ENCODE measurements at regions not wholly inside any gene's neighbourhood (a gene's known extent, or its start where the extent isn't known, plus 50 kb on each side); places are given as distances from the start of the nearest gene placed in this dataset.

GRCh38 chr9:93893899-93894690 lies 61.1 kb downstream of the BARX1 start:
- CTCF ChIA-PET = no interaction called here
- POLR2A ChIA-PET = no interaction called here
- no peak for DNase-seq (ENCODE audit: extremely low spot score)
- TF ChIP-seq HDGF (IDR thresholded peaks at IDR 0.05; ENCODE audit: borderline replicate concordance) (no peak), ZNF384 (IDR thresholded peaks at IDR 0.05) (no peak), SP1 (IDR thresholded peaks at IDR 0.05) (no peak), BHLHE40 (IDR thresholded peaks at IDR 0.05; ENCODE audit: borderline replicate concordance) (no peak), FOXA1 (IDR thresholded peaks at IDR 0.05) (no peak), LEF1 (IDR thresholded peaks at IDR 0.05; ENCODE audit: borderline replicate concordance) (no peak), FOXM1 (IDR thresholded peaks at IDR 0.05; ENCODE audit: borderline replicate concordance) (no peak), ELF4 (IDR thresholded peaks at IDR 0.05) (no peak)

GRCh38 chr9:93893194-93893593 lies 62.0 kb downstream of the BARX1 start:
- CTCF ChIA-PET = no interaction called here
- POLR2A ChIA-PET = no interaction called here
- DNase-seq (ENCODE audit: extremely low spot score) = no peak
- no peak for TF ChIP-seq ELF4 (IDR thresholded peaks at IDR 0.05)
- no peak for TF ChIP-seq LEF1 (IDR thresholded peaks at IDR 0.05; ENCODE audit: borderline replicate concordance)
- TF ChIP-seq ZNF384 (IDR thresholded peaks at IDR 0.05) = no peak
- TF ChIP-seq FOXK2 (IDR thresholded peaks at IDR 0.05) = no peak
- no peak for TF ChIP-seq FOXA1 (IDR thresholded peaks at IDR 0.05)
- TF ChIP-seq HDGF (IDR thresholded peaks at IDR 0.05; ENCODE audit: borderline replicate concordance) = no peak

- TF ChIP-seq L3MBTL2 (conservative IDR thresholded peaks at IDR 0.05) (no peak), SUZ12 (IDR thresholded peaks at IDR 0.05) (no peak), LEF1 (IDR thresholded peaks at IDR 0.05; ENCODE audit: borderline replicate concordance) (no peak), HDGF (IDR thresholded peaks at IDR 0.05; ENCODE audit: borderline replicate concordance) (no peak), SP1 (IDR thresholded peaks at IDR 0.05) (no peak), PKNOX1 (IDR thresholded peaks at IDR 0.05) (no peak), CTBP1 (IDR thresholded peaks at IDR 0.05; ENCODE audit: borderline replicate concordance) (no peak), FOXM1 (IDR thresholded peaks at IDR 0.05; ENCODE audit: borderline replicate concordance) (no peak), FOXK2 (IDR thresholded peaks at IDR 0.05) (no peak), ARNT (IDR thresholded peaks at IDR 0.05) (no peak), ELF4 (IDR thresholded peaks at IDR 0.05) (no peak), NFRKB (IDR thresholded peaks at IDR 0.05) (no peak), ZNF384 (IDR thresholded peaks at IDR 0.05) (no peak), TARDBP (IDR thresholded peaks at IDR 0.05) (no peak), FOXA1 (IDR thresholded peaks at IDR 0.05) (no peak), BHLHE40 (IDR thresholded peaks at IDR 0.05; ENCODE audit: borderline replicate concordance) (no peak)
- CTCF ChIA-PET = no interaction called here
- POLR2A ChIA-PET = no interaction called here
- no peak for DNase-seq (ENCODE audit: extremely low spot score)
Observed at GRCh38 chr9:93892748-93893147, 62.4 kb downstream of the BARX1 start.

- no peak for DNase-seq (ENCODE audit: extremely low spot score)
- ChIA-PET CTCF (no interaction called here), POLR2A (no interaction called here)
- no peak for TF ChIP-seq L3MBTL2 (conservative IDR thresholded peaks at IDR 0.05)
- TF ChIP-seq NFRKB (IDR thresholded peaks at IDR 0.05) = no peak
- no peak for TF ChIP-seq SUZ12 (IDR thresholded peaks at IDR 0.05)
- TF ChIP-seq ZNF384 (IDR thresholded peaks at IDR 0.05) = no peak
- TF ChIP-seq FOXM1 (IDR thresholded peaks at IDR 0.05; ENCODE audit: borderline replicate concordance) = no peak
- TF ChIP-seq SP1 (IDR thresholded peaks at IDR 0.05) = no peak
- TF ChIP-seq ARNT (IDR thresholded peaks at IDR 0.05) = no peak
- TF ChIP-seq FOXA1 (IDR thresholded peaks at IDR 0.05) = no peak
- TF ChIP-seq BHLHE40 (IDR thresholded peaks at IDR 0.05; ENCODE audit: borderline replicate concordance) = no peak
- no peak for TF ChIP-seq FOXK2 (IDR thresholded peaks at IDR 0.05)
- no peak for TF ChIP-seq LEF1 (IDR thresholded peaks at IDR 0.05; ENCODE audit: borderline replicate concordance)
Observed at GRCh38 chr9:93891549-93892310, 63.4 kb downstream of the BARX1 start.

GRCh38 chr9:93891050-93891449 lies 64.1 kb downstream of the BARX1 start:
- no peak for DNase-seq (ENCODE audit: extremely low spot score)
- ChIA-PET CTCF (no interaction called here), POLR2A (no interaction called here)
- TF ChIP-seq L3MBTL2 (conservative IDR thresholded peaks at IDR 0.05) = no peak
- no peak for TF ChIP-seq FOXA1 (IDR thresholded peaks at IDR 0.05)
- TF ChIP-seq BHLHE40 (IDR thresholded peaks at IDR 0.05; ENCODE audit: borderline replicate concordance) = no peak
- TF ChIP-seq HDGF (IDR thresholded peaks at IDR 0.05; ENCODE audit: borderline replicate concordance) = no peak
- no peak for TF ChIP-seq ZNF384 (IDR thresholded peaks at IDR 0.05)
- no peak for TF ChIP-seq TARDBP (IDR thresholded peaks at IDR 0.05)
- TF ChIP-seq NFRKB (IDR thresholded peaks at IDR 0.05) = no peak
- TF ChIP-seq SUZ12 (IDR thresholded peaks at IDR 0.05) = no peak

- TF ChIP-seq ZNF384 (IDR thresholded peaks at IDR 0.05) = no peak
- no peak for TF ChIP-seq CTBP1 (IDR thresholded peaks at IDR 0.05; ENCODE audit: borderline replicate concordance)
- TF ChIP-seq FOXA1 (IDR thresholded peaks at IDR 0.05) = no peak
- no peak for TF ChIP-seq LEF1 (IDR thresholded peaks at IDR 0.05; ENCODE audit: borderline replicate concordance)
- TF ChIP-seq HDGF (IDR thresholded peaks at IDR 0.05; ENCODE audit: borderline replicate concordance) = no peak
- TF ChIP-seq FOXK2 (IDR thresholded peaks at IDR 0.05) = no peak
- no peak for TF ChIP-seq ARNT (IDR thresholded peaks at IDR 0.05)
- no peak for TF ChIP-seq NFRKB (IDR thresholded peaks at IDR 0.05)
- no peak for TF ChIP-seq PKNOX1 (IDR thresholded peaks at IDR 0.05)
- TF ChIP-seq TARDBP (IDR thresholded peaks at IDR 0.05) = no peak
- no peak for TF ChIP-seq SP1 (IDR thresholded peaks at IDR 0.05)
- no peak for TF ChIP-seq ELF4 (IDR thresholded peaks at IDR 0.05)
- no peak for TF ChIP-seq FOXM1 (IDR thresholded peaks at IDR 0.05; ENCODE audit: borderline replicate concordance)
- no peak for TF ChIP-seq L3MBTL2 (conservative IDR thresholded peaks at IDR 0.05)
- no peak for TF ChIP-seq SUZ12 (IDR thresholded peaks at IDR 0.05)
- no peak for TF ChIP-seq BHLHE40 (IDR thresholded peaks at IDR 0.05; ENCODE audit: borderline replicate concordance)
- CTCF ChIA-PET = no interaction called here
- peak; percentile 4 for DNase-seq (ENCODE audit: extremely low spot score)
- POLR2A ChIA-PET = no interaction called here
Observed at GRCh38 chr9:93890436-93890935, 64.7 kb downstream of the BARX1 start.

Measured in HEK293T (cell line).